GM23338 (cell line): ENCODE measurements at regions not wholly inside any gene's neighbourhood (a gene's known extent, or its start where the extent isn't known, plus 50 kb on each side); places are given as distances from the start of the nearest gene placed in this dataset.

Experiments
- ATAC-seq: fragments of 200-7000 bp; cut with Tn5 transposase; 3 replicates; pipeline ENCODE4 v1.9.1; 2020
- DNase-seq: peaks from one replicate; pipeline ENCODE4 v3.0.0-alpha.2; 2015; ENCODE audit warnings: low spot score
- H2AFZ ChIP-seq: fragments of 200-600 bp; sonication (generic); 2 replicates; pipeline ENCODE4 v1.8.0; 2016; ENCODE audit warnings: antibody characterized with exemption, mild to moderate bottlenecking, moderate library complexity
- H3F3A ChIP-seq: fragments of 200-600 bp; sonication (generic); replicated peaks from 2 replicates; pipeline ENCODE4 v1.8.0; 2017; ENCODE audit warnings: antibody characterized with exemption, mixed run types, low read depth
- H3K27ac ChIP-seq: fragments of 200-600 bp; sonication (generic); 2 replicates; pipeline ENCODE4 v1.6.1; 2016; ENCODE audit warnings: low read depth
- H3K27me3 ChIP-seq: fragments of 200-600 bp; sonication (generic); 2 replicates; pipeline ENCODE4 v1.8.0; 2016; ENCODE audit warnings: mild to moderate bottlenecking, mixed run types, moderate library complexity; ENCODE audit not compliant: insufficient read depth
- H3K36me3 ChIP-seq: fragments of 200-600 bp; sonication (generic); 2 replicates; pipeline ENCODE4 v1.8.0; 2016; ENCODE audit warnings: mild to moderate bottlenecking; ENCODE audit not compliant: insufficient read depth
- H3K4me1 ChIP-seq: fragments of 200-600 bp; sonication (generic); 2 replicates; pipeline ENCODE4 v1.8.0; 2016; ENCODE audit warnings: mild to moderate bottlenecking, moderate library complexity; ENCODE audit not compliant: insufficient read depth
- H3K4me2 ChIP-seq: fragments of 200-600 bp; sonication (generic); 2 replicates; pipeline ENCODE4 v1.7.1; 2017; ENCODE audit warnings: mixed run types
- H3K4me3 ChIP-seq: fragments of 200-600 bp; sonication (generic); 2 replicates; pipeline ENCODE4 v1.6.1; 2016; ENCODE audit warnings: mixed run types
- H3K79me2 ChIP-seq: fragments of 200-600 bp; sonication (generic); replicated peaks from 2 replicates; pipeline ENCODE4 v1.8.0; 2017; ENCODE audit warnings: mild to moderate bottlenecking; ENCODE audit not compliant: insufficient read depth
- H3K9me2 ChIP-seq: fragments of 200-600 bp; sonication (generic); 2 replicates; pipeline ENCODE4 v1.8.0; 2017; ENCODE audit not compliant: insufficient read depth
- H4K20me1 ChIP-seq: fragments of 200-600 bp; sonication (generic); replicated peaks from 2 replicates; pipeline ENCODE4 v1.8.0; 2017; ENCODE audit warnings: mild to moderate bottlenecking; ENCODE audit not compliant: insufficient read depth
- H3K27ac Mint-ChIP-seq: 2 replicates; pipeline ENCODE4 v1.8.0; 2020; ENCODE audit warnings: inconsistent platforms, mild to moderate bottlenecking, moderate library complexity, mixed read lengths
- H3K27me3 Mint-ChIP-seq: 3 replicates; pipeline ENCODE4 v1.8.0; 2022; ENCODE audit warnings: low read depth, mild to moderate bottlenecking, moderate library complexity, mixed read lengths, inconsistent platforms; ENCODE audit not compliant: insufficient read depth, poor library complexity
- H3K36me3 Mint-ChIP-seq: 3 replicates; pipeline ENCODE4 v1.8.0; 2021; ENCODE audit warnings: low read depth, mild to moderate bottlenecking, inconsistent platforms, moderate library complexity, mixed read lengths
- H3K4me1 Mint-ChIP-seq: 3 replicates; pipeline ENCODE4 v1.8.0; 2020; ENCODE audit warnings: mild to moderate bottlenecking, inconsistent platforms, mixed read lengths
- H3K4me3 Mint-ChIP-seq: 3 replicates; pipeline ENCODE4 v1.8.0; 2021; ENCODE audit warnings: moderate library complexity, mild to moderate bottlenecking, inconsistent platforms, mixed read lengths
- H3K9me3 Mint-ChIP-seq: 3 replicates; pipeline ENCODE4 v1.8.0; 2020; ENCODE audit warnings: moderate library complexity, mild to moderate bottlenecking, inconsistent platforms, mixed read lengths
- CREB1 ChIP-seq: fragments of 250-450 bp; sonication (Bioruptor Pico); IDR thresholded peaks from 2 replicates; pipeline ENCODE4 v1.5.0; 2020; ENCODE audit warnings: low read depth, mild to moderate bottlenecking, moderate library complexity
- CTCF ChIP-seq, 2 experiments: fragments of 200-600 bp in 1 of 2; sonication (generic) in 1 of 2; conservative IDR thresholded peaks; 2 replicates each; pipeline versions ENCODE4 v1.5.1 to v1.6.1; 2016 to 2017; ENCODE audit warnings: antibody characterized with exemption in 2 of 2, low read depth in 2 of 2, mild to moderate bottlenecking in 2 of 2, moderate library complexity in 1 of 2
- ETS1 ChIP-seq: IDR thresholded peaks from 2 replicates; pipeline ENCODE4 v1.6.1; 2016; ENCODE audit warnings: antibody characterized with exemption
- EZH2 ChIP-seq: fragments of 200-600 bp; sonication (generic); IDR thresholded peaks from one replicate; pipeline ENCODE4 v1.8.0; 2017; ENCODE audit warnings: antibody characterized with exemption, mild to moderate bottlenecking, low read depth; ENCODE audit not compliant: unreplicated experiment
- EZH2phosphoT487 ChIP-seq: fragments of 200-600 bp; sonication (generic); IDR thresholded peaks from one replicate; pipeline ENCODE4 v1.8.1; 2018; ENCODE audit warnings: antibody characterized with exemption; ENCODE audit not compliant: unreplicated experiment
- JUNB ChIP-seq: IDR thresholded peaks from one replicate; pipeline ENCODE4 v1.6.1; 2016; ENCODE audit warnings: antibody characterized with exemption; ENCODE audit not compliant: unreplicated experiment
- NANOG ChIP-seq: IDR thresholded peaks from 2 replicates; pipeline ENCODE4 v1.6.1; 2016; ENCODE audit warnings: antibody characterized with exemption, borderline replicate concordance
- POLR2AphosphoS5 ChIP-seq: IDR thresholded peaks from 2 replicates; pipeline ENCODE4 v1.6.1; 2016; ENCODE audit warnings: antibody characterized with exemption, low read depth
- REST ChIP-seq: IDR thresholded peaks from one replicate; pipeline ENCODE4 v1.6.1; 2018; ENCODE audit warnings: antibody characterized with exemption; ENCODE audit not compliant: unreplicated experiment
- STAT1 ChIP-seq: IDR thresholded peaks from one replicate; pipeline ENCODE4 v1.6.1; 2016; ENCODE audit warnings: antibody characterized with exemption; ENCODE audit not compliant: unreplicated experiment
- ZNF114 ChIP-seq: fragments of 250-450 bp; sonication (Bioruptor Pico); IDR thresholded peaks from 2 replicates; pipeline ENCODE4 v1.5.0; 2020; ENCODE audit warnings: mild to moderate bottlenecking, moderate library complexity
- ZNF331 ChIP-seq: fragments of 250-450 bp; sonication (Bioruptor Pico); IDR thresholded peaks from 2 replicates; pipeline ENCODE4 v1.5.0; 2020; ENCODE audit warnings: low read depth, mild to moderate bottlenecking, moderate library complexity
- ZNF462 ChIP-seq: fragments of 250-450 bp; sonication (Bioruptor Pico); IDR thresholded peaks from 2 replicates; pipeline ENCODE4 v1.5.0; 2020; ENCODE audit warnings: mild to moderate bottlenecking, moderate library complexity

- DNase-seq (no peak), ATAC-seq (no peak)
- H3K9me3 Mint-ChIP-seq, result no peaks in the 10 kb centered on the region
- no peak overlapping the region for H3K27ac Mint-ChIP-seq
- no peaks in the 10 kb centered on the region for H3K36me3 Mint-ChIP-seq
- Histone ChIP-seq H3K9me2 (no peaks in the 10 kb centered on the region), H3K4me3 (no peak overlapping the region), H2AFZ (no peak overlapping the region), H3K4me2 (no peak overlapping the region), H3K27me3 (no peaks in the 10 kb centered on the region), H3F3A (no peaks in the 10 kb centered on the region), H3K36me3 (no peaks in the 10 kb centered on the region), H4K20me1 (no peaks in the 10 kb centered on the region), H3K79me2 (no peaks in the 10 kb centered on the region), H3K4me1 (no peaks in the 10 kb centered on the region), H3K27ac (no peak overlapping the region)
- TF ChIP-seq REST (no peak), ZNF331 (CRISPR knock-in tag) (no peak), CTCF (conservative IDR thresholded peaks at IDR 0.05; ENCODE audit: low read depth in 2 of 2) (no peak), STAT1 (no peak), ZNF114 (no peak), POLR2AphosphoS5 (no peak), JUNB (no peak), NANOG (no peak), ZNF462 (CRISPR knock-in tag) (no peak), EZH2 (no peak), ETS1 (no peak), CREB1 (CRISPR knock-in tag) (no peak), EZH2phosphoT487 (no peak)
- peaks cover 2% of the 10 kb centered on the region for H3K27me3 Mint-ChIP-seq
- H3K4me3 Mint-ChIP-seq, result no peak overlapping the region
- peaks cover 5% of the 10 kb centered on the region; the same call in 2 of the 3 replicates for H3K4me1 Mint-ChIP-seq
Observed at GRCh38 chr9:71485326-71485725, 283.0 kb downstream of the CEMIP2 start.
